SU-DHL-6 (cell line): ENCODE measurements at regions not wholly inside any gene's neighbourhood (a gene's known extent, or its start where the extent isn't known, plus 50 kb on each side); places are given as distances from the start of the nearest gene placed in this dataset.

Experiments
- EZH2phosphoT487 ChIP-seq: fragments of 200-600 bp; sonication (generic), shearing (Covaris generic); conservative IDR thresholded peaks from 2 replicates; pipeline ENCODE4 v1.6.1; 2018; ENCODE audit warnings: mild to moderate bottlenecking, antibody characterized with exemption, low read length, moderate library complexity, mixed read lengths
- TF ChIP-seq, protein P1 (sequence below): fragments of 200-600 bp; sonication (generic); IDR thresholded peaks from one replicate; pipeline ENCODE4 v1.5.1; 2017; ENCODE audit warnings: antibody characterized with exemption, mild to moderate bottlenecking, low read length, moderate library complexity; ENCODE audit not compliant: insufficient read depth, poor library complexity, severe bottlenecking

- TF ChIP-seq, protein P1, sequence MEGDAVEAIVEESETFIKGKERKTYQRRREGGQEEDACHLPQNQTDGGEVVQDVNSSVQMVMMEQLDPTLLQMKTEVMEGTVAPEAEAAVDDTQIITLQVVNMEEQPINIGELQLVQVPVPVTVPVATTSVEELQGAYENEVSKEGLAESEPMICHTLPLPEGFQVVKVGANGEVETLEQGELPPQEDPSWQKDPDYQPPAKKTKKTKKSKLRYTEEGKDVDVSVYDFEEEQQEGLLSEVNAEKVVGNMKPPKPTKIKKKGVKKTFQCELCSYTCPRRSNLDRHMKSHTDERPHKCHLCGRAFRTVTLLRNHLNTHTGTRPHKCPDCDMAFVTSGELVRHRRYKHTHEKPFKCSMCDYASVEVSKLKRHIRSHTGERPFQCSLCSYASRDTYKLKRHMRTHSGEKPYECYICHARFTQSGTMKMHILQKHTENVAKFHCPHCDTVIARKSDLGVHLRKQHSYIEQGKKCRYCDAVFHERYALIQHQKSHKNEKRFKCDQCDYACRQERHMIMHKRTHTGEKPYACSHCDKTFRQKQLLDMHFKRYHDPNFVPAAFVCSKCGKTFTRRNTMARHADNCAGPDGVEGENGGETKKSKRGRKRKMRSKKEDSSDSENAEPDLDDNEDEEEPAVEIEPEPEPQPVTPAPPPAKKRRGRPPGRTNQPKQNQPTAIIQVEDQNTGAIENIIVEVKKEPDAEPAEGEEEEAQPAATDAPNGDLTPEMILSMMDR = no peak
- no peak for TF ChIP-seq EZH2phosphoT487
These were observed 50.8 kb upstream of the CXCR4 start for GRCh38 chr2:136168720-136169119.
